VCaP (cell line): ENCODE measurements at regions not wholly inside any gene's neighbourhood (a gene's known extent, or its start where the extent isn't known, plus 50 kb on each side); places are given as distances from the start of the nearest gene placed in this dataset.

Source experiments
- H3K27ac ChIP-seq: fragments of 450-650 bp; 2 replicates; pipeline ENCODE4 v1.5.1; 2017
- CTCF ChIP-seq: fragments of 450-650 bp; conservative IDR thresholded peaks from 2 replicates; pipeline ENCODE4 v1.5.1; 2017; ENCODE audit warnings: mild to moderate bottlenecking, moderate library complexity

DNA sequence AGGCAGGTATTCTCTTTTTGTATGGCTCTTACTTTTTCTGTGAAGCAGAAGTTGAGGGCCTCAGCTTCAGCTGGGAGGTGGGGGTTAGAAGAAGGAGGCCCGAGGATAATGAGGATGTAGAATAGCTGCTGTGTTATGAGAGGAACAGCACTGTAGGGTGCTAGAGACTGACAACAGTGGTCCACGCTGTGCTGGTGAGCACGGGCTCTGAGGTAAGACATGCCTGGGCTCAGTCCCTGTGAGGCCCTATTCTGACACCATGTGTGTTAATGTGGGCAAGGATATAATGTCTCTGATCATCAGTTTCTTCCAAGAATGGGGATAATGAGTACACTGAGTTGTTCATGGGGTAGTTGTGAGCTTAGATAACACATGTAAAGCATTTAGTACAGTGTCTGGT, 55.3 kb upstream of the SFRP2 start:
- no peak overlapping the region for H3K27ac ChIP-seq

More for the DNA sequence above, 55.3 kb upstream of the SFRP2 start:
- no peak for TF ChIP-seq CTCF
